Chondrocyte (in vitro differentiated cells): ENCODE measurements at regions not wholly inside any gene's neighbourhood (a gene's known extent, or its start where the extent isn't known, plus 50 kb on each side); places are given as distances from the start of the nearest gene placed in this dataset.

Source experiments
- DNase-seq: peaks from one replicate; pipeline ENCODE4 v3.0.0; 2021; ENCODE audit warnings: mixed read lengths, low spot score
- H3K27ac Mint-ChIP-seq: one replicate; pipeline ENCODE4 v1.8.0; 2021; ENCODE audit warnings: mild to moderate bottlenecking, moderate library complexity, mixed read lengths; ENCODE audit not compliant: unreplicated experiment
- H3K27me3 Mint-ChIP-seq: 2 replicates; pipeline ENCODE4 v1.8.0; 2021; ENCODE audit warnings: low read depth, mixed read lengths
- H3K36me3 Mint-ChIP-seq: 2 replicates; pipeline ENCODE4 v1.8.0; 2021; ENCODE audit warnings: low read depth, mixed read lengths
- H3K4me1 Mint-ChIP-seq: 2 replicates; pipeline ENCODE4 v1.8.0; 2021; ENCODE audit warnings: low read depth, mild to moderate bottlenecking, mixed read lengths
- H3K4me3 Mint-ChIP-seq: one replicate; pipeline ENCODE4 v1.8.0; 2021; ENCODE audit warnings: mild to moderate bottlenecking, moderate library complexity, mixed read lengths; ENCODE audit not compliant: unreplicated experiment
- H3K9me3 Mint-ChIP-seq: 2 replicates; pipeline ENCODE4 v1.8.0; 2021; ENCODE audit warnings: low read depth, mixed read lengths
- CTCF ChIP-seq: fragments of 200-600 bp; sonication (generic); IDR thresholded peaks from 2 replicates; pipeline ENCODE4 v1.5.0; 2021; ENCODE audit warnings: antibody characterized with exemption, mild to moderate bottlenecking, moderate library complexity

- Mint-ChIP-seq H3K4me3 (no peak overlapping the region), H3K27me3 (no peaks in the 10 kb centered on the region), H3K9me3 (no peaks in the 10 kb centered on the region), H3K36me3 (no peaks in the 10 kb centered on the region), H3K4me1 (no peaks in the 10 kb centered on the region), H3K27ac (no peak overlapping the region)
- TF ChIP-seq CTCF, result no peak
- DNase-seq, result no peak
Measured at GRCh38 chr6:140252099-140252498, 877.7 kb upstream of the CITED2 start.

GRCh38 chr6:140245296-140246040, 871.0 kb upstream of the CITED2 start:
- Mint-ChIP-seq H3K36me3 (no peaks in the 10 kb centered on the region), H3K4me1 (no peaks in the 10 kb centered on the region), H3K9me3 (peaks cover 3% of the 10 kb centered on the region), H3K4me3 (no peak overlapping the region), H3K27ac (no peak overlapping the region), H3K27me3 (no peaks in the 10 kb centered on the region)
- DNase-seq, result no peak
- TF ChIP-seq CTCF, result no peak

GRCh38 chr6:140237251-140237650, 862.8 kb upstream of the CITED2 start:
- H3K4me3 Mint-ChIP-seq, result no peak overlapping the region
- H3K27me3 Mint-ChIP-seq, result no peaks in the 10 kb centered on the region
- peaks cover 12% of the 10 kb centered on the region for H3K36me3 Mint-ChIP-seq
- H3K27ac Mint-ChIP-seq, result no peak overlapping the region
- no peaks in the 10 kb centered on the region for H3K4me1 Mint-ChIP-seq
- TF ChIP-seq CTCF, result no peak
- DNase-seq, result no peak
- peaks cover 17% of the 10 kb centered on the region for H3K9me3 Mint-ChIP-seq

GRCh38 chr6:140236732-140237131, 862.3 kb upstream of the CITED2 start:
- no peak for TF ChIP-seq CTCF
- Mint-ChIP-seq H3K4me3 (no peak overlapping the region), H3K9me3 (peaks cover 22% of the 10 kb centered on the region), H3K36me3 (peaks cover 12% of the 10 kb centered on the region), H3K4me1 (no peaks in the 10 kb centered on the region), H3K27ac (no peak overlapping the region), H3K27me3 (no peaks in the 10 kb centered on the region)
- DNase-seq, result no peak

- Mint-ChIP-seq H3K4me1 (peaks cover 15% of the 10 kb centered on the region), H3K4me3 (no peak overlapping the region), H3K27ac (no peak overlapping the region), H3K27me3 (no peaks in the 10 kb centered on the region), H3K36me3 (peaks cover 17% of the 10 kb centered on the region), H3K9me3 (peaks cover 34% of the 10 kb centered on the region)
- no peak for DNase-seq
- TF ChIP-seq CTCF, result no peak
Measured at GRCh38 chr6:140230282-140230681, 855.8 kb upstream of the CITED2 start.
